Fibroblast of skin of right quadriceps (primary cell): ENCODE measurements at regions not wholly inside any gene's neighbourhood (a gene's known extent, or its start where the extent isn't known, plus 50 kb on each side); places are given as distances from the start of the nearest gene placed in this dataset.

Experiments used
- DNase-seq: peaks from one replicate; pipeline ENCODE4 v3.0.0-alpha.2; 2013

- DNase-seq, result no peak
Measured at GRCh38 chr5:171660434-171660833, 125.2 kb upstream of the SMIM23 start.

GRCh38 chr5:171661143-171661542 is 124.5 kb upstream of the SMIM23 start:
- peak; percentile 58 for DNase-seq

GRCh38 chr5:171663311-171664085 is 122.1 kb upstream of the SMIM23 start:
- no peak for DNase-seq

- DNase-seq, result no peak
Measured at GRCh38 chr5:171664489-171664888, 121.1 kb upstream of the SMIM23 start.

GRCh38 chr5:171666815-171667214 is 118.8 kb upstream of the SMIM23 start:
- DNase-seq, result no peak

- peak; percentile 89 for DNase-seq
Measured at GRCh38 chr5:171667341-171668096, 118.1 kb upstream of the SMIM23 start.

- no peak for DNase-seq
Measured at GRCh38 chr5:171668097-171668412, 117.6 kb upstream of the SMIM23 start.

GRCh38 chr5:171669571-171669970 is 116.0 kb upstream of the SMIM23 start:
- DNase-seq, result no peak

GRCh38 chr5:171672556-171672955 is 113.1 kb upstream of the SMIM23 start:
- DNase-seq, result no peak

GRCh38 chr5:171673328-171673727 is 112.3 kb upstream of the SMIM23 start:
- peak; percentile 21 for DNase-seq

- no peak for DNase-seq
Measured at GRCh38 chr5:171673840-171674239, 111.8 kb upstream of the SMIM23 start.

- DNase-seq, result no peak
Measured at GRCh38 chr5:171675511-171675910, 110.1 kb upstream of the SMIM23 start.

GRCh38 chr5:171676286-171676944 is 109.2 kb upstream of the SMIM23 start:
- DNase-seq, result no peak

- no peak for DNase-seq
Measured at GRCh38 chr5:171678646-171679045, 107.0 kb upstream of the SMIM23 start.

- no peak for DNase-seq
Measured at GRCh38 chr5:171680485-171680884, 105.1 kb upstream of the SMIM23 start.

- DNase-seq, result no peak
Measured at GRCh38 chr5:171681061-171681460, 104.6 kb upstream of the SMIM23 start.

GRCh38 chr5:171681677-171682076 is 103.9 kb upstream of the SMIM23 start:
- peak; percentile 11 for DNase-seq

- no peak for DNase-seq
Measured at GRCh38 chr5:171682801-171683200, 102.8 kb upstream of the SMIM23 start.

- DNase-seq, result no peak
Measured at GRCh38 chr5:171684169-171684568, 101.4 kb upstream of the SMIM23 start.

GRCh38 chr5:171688696-171689495 is 96.7 kb upstream of the SMIM23 start:
- DNase-seq, result no peak

- DNase-seq, result no peak
Measured at GRCh38 chr5:171689853-171690417, 95.7 kb upstream of the SMIM23 start.

GRCh38 chr5:171692107-171692506 is 93.5 kb upstream of the SMIM23 start:
- no peak for DNase-seq

- DNase-seq, result no peak
Measured at GRCh38 chr5:171692936-171693335, 92.7 kb upstream of the SMIM23 start.
